ENCODE measurements at regions not wholly inside any gene's neighbourhood (a gene's known extent, or its start where the extent isn't known, plus 50 kb on each side); places are given as distances from the start of the nearest gene placed in this dataset.

DNA sequence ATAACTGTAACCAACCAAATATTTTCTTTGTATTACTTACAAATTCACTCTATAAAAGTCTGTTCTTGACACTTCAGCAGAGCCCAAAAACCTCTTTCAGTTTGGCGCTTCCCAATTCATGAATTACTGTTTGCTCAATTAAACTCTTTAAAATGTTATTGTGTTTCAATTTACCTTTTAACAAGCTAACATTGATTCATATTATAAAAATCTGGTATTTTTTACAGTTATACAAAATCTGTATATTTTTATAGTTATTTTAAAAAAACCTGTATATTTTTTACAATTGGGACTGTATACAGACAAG is 75.3 kb upstream of the E2F3 start:
- TF ChIP-seq, protein P1, sequence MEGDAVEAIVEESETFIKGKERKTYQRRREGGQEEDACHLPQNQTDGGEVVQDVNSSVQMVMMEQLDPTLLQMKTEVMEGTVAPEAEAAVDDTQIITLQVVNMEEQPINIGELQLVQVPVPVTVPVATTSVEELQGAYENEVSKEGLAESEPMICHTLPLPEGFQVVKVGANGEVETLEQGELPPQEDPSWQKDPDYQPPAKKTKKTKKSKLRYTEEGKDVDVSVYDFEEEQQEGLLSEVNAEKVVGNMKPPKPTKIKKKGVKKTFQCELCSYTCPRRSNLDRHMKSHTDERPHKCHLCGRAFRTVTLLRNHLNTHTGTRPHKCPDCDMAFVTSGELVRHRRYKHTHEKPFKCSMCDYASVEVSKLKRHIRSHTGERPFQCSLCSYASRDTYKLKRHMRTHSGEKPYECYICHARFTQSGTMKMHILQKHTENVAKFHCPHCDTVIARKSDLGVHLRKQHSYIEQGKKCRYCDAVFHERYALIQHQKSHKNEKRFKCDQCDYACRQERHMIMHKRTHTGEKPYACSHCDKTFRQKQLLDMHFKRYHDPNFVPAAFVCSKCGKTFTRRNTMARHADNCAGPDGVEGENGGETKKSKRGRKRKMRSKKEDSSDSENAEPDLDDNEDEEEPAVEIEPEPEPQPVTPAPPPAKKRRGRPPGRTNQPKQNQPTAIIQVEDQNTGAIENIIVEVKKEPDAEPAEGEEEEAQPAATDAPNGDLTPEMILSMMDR (IDR thresholded peaks at IDR 0.05) = no peak
- Mint-ChIP-seq H3K9me3 (no peaks in the 10 kb centered on the region), H3K27ac (no peak overlapping the region), H3K27me3 (no peaks in the 10 kb centered on the region), H3K4me1 (ENCODE audit: low read depth) (peaks cover 4% of the 10 kb centered on the region), H3K36me3 (ENCODE audit: low read depth) (no peaks in the 10 kb centered on the region), H3K4me3 (no peak overlapping the region)
- H3K27ac ChIP-seq (ENCODE audit: low read depth in 1 of 2, low read length in 2 of 2) = no peak overlapping the region
- intact Hi-C loops (cut with DNase I, micrococcal nuclease) = no loop called here
- no peak for DNase-seq
- ChIA-PET CTCF (interaction anchor here (0.7 kb wide), 1 partner anchor 10 kb away, joined by 3 read pairs; no protein-coding TSS in a partner anchor), POLR2A (interaction anchor here (1.0 to 1.6 kb wide), 3 partner anchors 9 to 48 kb away, joined by 3 to 5 read pairs (median 3); no protein-coding TSS in a partner anchor)
- ATAC-seq (ENCODE audit: poor library complexity) = no peak
- H3K27me3 ChIP-seq (ENCODE audit: control insufficient read depth in 1 of 2, insufficient read depth in 2 of 2, low read length in 2 of 2) = no peaks in the 10 kb centered on the region
- no peak overlapping the region for H3K4me3 ChIP-seq (ENCODE audit: low read length)
- no peaks in the 10 kb centered on the region for H3K36me3 ChIP-seq (ENCODE audit: insufficient read depth, low read length)
- no peaks in the 10 kb centered on the region for H3K9me3 ChIP-seq (ENCODE audit: control insufficient read depth in 1 of 2, insufficient read depth in 1 of 2, low read length in 2 of 2)
- H3K4me1 ChIP-seq (ENCODE audit: insufficient read depth, low read length) = no peaks in the 10 kb centered on the region

DNA sequence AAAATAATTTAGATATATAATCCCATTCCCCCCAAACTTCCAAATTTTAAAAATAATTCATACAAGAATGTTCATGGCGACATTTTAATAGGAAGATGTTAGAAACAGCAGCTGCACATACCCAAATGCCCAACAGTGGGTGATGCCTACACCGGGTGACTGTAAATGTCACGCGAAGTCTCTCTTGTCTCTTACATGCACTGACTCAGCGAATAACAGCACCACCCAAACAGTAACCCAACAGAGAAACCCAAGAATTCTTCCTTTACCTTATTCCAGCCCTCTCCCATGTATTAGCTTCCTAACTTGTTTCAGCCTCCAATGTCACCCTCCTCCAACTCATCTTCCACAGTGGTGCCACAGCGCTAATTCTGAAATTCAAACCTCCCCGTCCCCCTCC is 74.5 kb upstream of the E2F3 start:
- Histone ChIP-seq H3K36me3 (ENCODE audit: insufficient read depth, low read length) (no peaks in the 10 kb centered on the region), H3K4me3 (ENCODE audit: low read length) (no peak overlapping the region), H3K9me3 (ENCODE audit: control insufficient read depth in 1 of 2, insufficient read depth in 1 of 2, low read length in 2 of 2) (no peaks in the 10 kb centered on the region), H3K4me1 (ENCODE audit: insufficient read depth, low read length) (no peaks in the 10 kb centered on the region), H3K27ac (ENCODE audit: low read depth in 1 of 2, low read length in 2 of 2) (no peak overlapping the region), H3K27me3 (ENCODE audit: control insufficient read depth in 1 of 2, insufficient read depth in 2 of 2, low read length in 2 of 2) (no peaks in the 10 kb centered on the region)
- ATAC-seq (ENCODE audit: poor library complexity) = no peak
- DNase-seq = no peak
- Mint-ChIP-seq H3K4me3 (no peak overlapping the region), H3K36me3 (ENCODE audit: low read depth) (no peaks in the 10 kb centered on the region), H3K9me3 (no peaks in the 10 kb centered on the region), H3K27ac (no peak overlapping the region), H3K27me3 (no peaks in the 10 kb centered on the region), H3K4me1 (ENCODE audit: low read depth) (peaks cover 7% of the 10 kb centered on the region)
- ChIA-PET POLR2A (interaction anchor here (1.6 to 5.9 kb wide), 2 partner anchors 7 to 8 kb away, joined by 5 to 31 read pairs; no protein-coding TSS in a partner anchor), CTCF (no interaction called here)
- intact Hi-C loops (cut with DNase I, micrococcal nuclease) = no loop called here
- TF ChIP-seq, protein P1 (IDR thresholded peaks at IDR 0.05) = no peak

DNA sequence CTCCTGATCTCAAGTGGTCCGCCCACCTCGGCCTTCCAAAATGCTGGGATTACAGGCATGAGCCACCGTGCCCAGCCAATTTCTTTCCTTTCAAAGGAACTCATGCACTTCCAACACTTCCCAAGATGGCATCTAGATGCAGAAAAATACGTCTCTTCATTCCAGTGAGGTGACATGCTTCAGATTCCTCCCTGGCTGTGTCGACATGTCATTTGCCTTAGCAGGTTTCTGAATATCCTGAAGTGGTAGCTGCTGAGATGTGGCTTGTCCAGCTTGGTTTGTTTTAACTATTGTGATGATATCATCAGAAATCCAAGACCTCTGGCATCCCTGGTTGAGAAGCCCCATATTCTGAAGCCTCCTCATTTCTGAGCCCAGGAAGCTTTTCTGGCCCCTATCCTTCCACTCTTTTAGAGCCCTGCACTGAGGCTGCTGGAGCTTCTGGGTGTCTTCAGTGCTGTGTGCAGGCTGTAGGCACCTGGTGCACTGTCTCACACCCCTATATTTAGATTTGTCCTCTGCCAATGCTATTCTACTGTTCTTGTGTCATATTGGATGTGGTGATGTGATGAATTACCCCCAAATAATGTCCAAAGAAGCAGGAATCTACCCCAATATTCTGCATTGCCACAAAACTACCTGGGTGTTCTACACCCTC is 73.3 kb upstream of the E2F3 start:
- H3K4me3 Mint-ChIP-seq = no peak overlapping the region
- Histone ChIP-seq H3K27ac (ENCODE audit: low read depth in 1 of 2, low read length in 2 of 2) (no peak overlapping the region), H3K36me3 (ENCODE audit: insufficient read depth, low read length) (no peaks in the 10 kb centered on the region), H3K27me3 (ENCODE audit: control insufficient read depth in 1 of 2, insufficient read depth in 2 of 2, low read length in 2 of 2) (no peaks in the 10 kb centered on the region), H3K4me1 (ENCODE audit: insufficient read depth, low read length) (no peaks in the 10 kb centered on the region), H3K9me3 (ENCODE audit: control insufficient read depth in 1 of 2, insufficient read depth in 1 of 2, low read length in 2 of 2) (no peaks in the 10 kb centered on the region), H3K4me3 (ENCODE audit: low read length) (no peak overlapping the region)
- DNase-seq (no peak), ATAC-seq (ENCODE audit: poor library complexity) (no peak)
- ChIA-PET POLR2A (interaction anchor here (5.9 kb wide), 1 partner anchor 8 kb away, joined by 31 read pairs; no protein-coding TSS in a partner anchor), CTCF (no interaction called here)
- no peaks in the 10 kb centered on the region for H3K27me3 Mint-ChIP-seq
- H3K9me3 Mint-ChIP-seq = no peaks in the 10 kb centered on the region
- H3K27ac Mint-ChIP-seq = no peak overlapping the region
- intact Hi-C loops (cut with DNase I, micrococcal nuclease) = no loop called here
- H3K36me3 Mint-ChIP-seq (ENCODE audit: low read depth) = no peaks in the 10 kb centered on the region
- TF ChIP-seq, protein P1 (IDR thresholded peaks at IDR 0.05) = no peak
- peaks cover 7% of the 10 kb centered on the region for H3K4me1 Mint-ChIP-seq (ENCODE audit: low read depth)
